ENCODE measurements at regions not wholly inside any gene's neighbourhood (a gene's known extent, or its start where the extent isn't known, plus 50 kb on each side); places are given as distances from the start of the nearest gene placed in this dataset.

- ATAC-seq (peak; percentile 28), DNase-seq (no peak)
- Mint-ChIP-seq H3K4me1 (no peaks in the 10 kb centered on the region), H3K27me3 (peaks cover 23% of the 10 kb centered on the region), H3K9me3 (no peaks in the 10 kb centered on the region), H3K4me3 (no peak overlapping the region), H3K27ac (no peak overlapping the region)
Observed at GRCh38 chr10:125559210-125559609, 123.8 kb downstream of the TEX36 start.

- no peak overlapping the region for H3K27ac Mint-ChIP-seq
- DNase-seq = no peak
- no peak overlapping the region for H3K4me3 Mint-ChIP-seq
- ATAC-seq = no peak
- peaks cover 0 to 4% of the 10 kb centered on the region in 2 donors for H3K9me3 Mint-ChIP-seq
- peaks cover 23% of the 10 kb centered on the region for H3K27me3 Mint-ChIP-seq
- no peaks in the 10 kb centered on the region for H3K4me1 Mint-ChIP-seq
Observed at GRCh38 chr10:125557801-125558505, 125.0 kb downstream of the TEX36 start.

- Mint-ChIP-seq H3K4me3 (no peak overlapping the region), H3K27me3 (peaks cover 23% of the 10 kb centered on the region), H3K4me1 (no peaks in the 10 kb centered on the region), H3K27ac (no peak overlapping the region), H3K9me3 (peaks cover 0 to 9% of the 10 kb centered on the region in 2 donors)
- DNase-seq = no peak
- no peak for ATAC-seq
Observed at GRCh38 chr10:125557311-125557710, 125.7 kb downstream of the TEX36 start.

- H3K4me3 Mint-ChIP-seq = no peak overlapping the region
- DNase-seq (no peak), ATAC-seq (no peak)
- no peak overlapping the region for H3K27ac Mint-ChIP-seq
- H3K4me1 Mint-ChIP-seq = no peaks in the 10 kb centered on the region
- H3K9me3 Mint-ChIP-seq = peaks cover 0 to 9% of the 10 kb centered on the region in 2 donors
- peaks cover 23% of the 10 kb centered on the region for H3K27me3 Mint-ChIP-seq
Observed at GRCh38 chr10:125556882-125557281, 126.1 kb downstream of the TEX36 start.

- DNase-seq (no peak), ATAC-seq (no peak)
- Mint-ChIP-seq H3K4me1 (no peaks in the 10 kb centered on the region), H3K27me3 (peaks cover 30% of the 10 kb centered on the region), H3K27ac (no peak overlapping the region), H3K9me3 (peaks cover 0 to 9% of the 10 kb centered on the region in 2 donors), H3K4me3 (no peak overlapping the region)
Observed at GRCh38 chr10:125555743-125556142, 127.2 kb downstream of the TEX36 start.

- Mint-ChIP-seq H3K27ac (no peak overlapping the region), H3K4me1 (no peaks in the 10 kb centered on the region), H3K4me3 (no peak overlapping the region), H3K27me3 (peaks cover 26% of the 10 kb centered on the region), H3K9me3 (peaks cover 0 to 9% of the 10 kb centered on the region in 2 donors)
- DNase-seq = no peak
- no peak for ATAC-seq
Observed at GRCh38 chr10:125555267-125555666, 127.7 kb downstream of the TEX36 start.

GRCh38 chr10:125554753-125555152, 128.2 kb downstream of the TEX36 start:
- Mint-ChIP-seq H3K4me3 (no peak overlapping the region), H3K27ac (no peak overlapping the region), H3K27me3 (peaks cover 24% of the 10 kb centered on the region), H3K4me1 (no peaks in the 10 kb centered on the region), H3K9me3 (peaks cover 0 to 9% of the 10 kb centered on the region in 2 donors)
- DNase-seq (no peak), ATAC-seq (no peak)

GRCh38 chr10:125554016-125554703, 128.8 kb downstream of the TEX36 start:
- ATAC-seq (no peak), DNase-seq (no peak)
- no peaks in the 10 kb centered on the region for H3K4me1 Mint-ChIP-seq
- H3K4me3 Mint-ChIP-seq = no peak overlapping the region
- H3K9me3 Mint-ChIP-seq = peaks cover 0 to 9% of the 10 kb centered on the region in 2 donors
- no peak overlapping the region for H3K27ac Mint-ChIP-seq
- H3K27me3 Mint-ChIP-seq = peaks cover 24% of the 10 kb centered on the region

GRCh38 chr10:125553091-125553490, 129.9 kb downstream of the TEX36 start:
- Mint-ChIP-seq H3K27ac (no peak overlapping the region), H3K27me3 (peaks cover 24% of the 10 kb centered on the region), H3K4me3 (no peak overlapping the region), H3K9me3 (peaks cover 0 to 9% of the 10 kb centered on the region in 2 donors), H3K4me1 (no peaks in the 10 kb centered on the region)
- DNase-seq (no peak), ATAC-seq (no peak)

GRCh38 chr10:125551247-125551646, 131.7 kb downstream of the TEX36 start:
- Mint-ChIP-seq H3K27ac (no peak overlapping the region), H3K9me3 (peaks cover 0 to 9% of the 10 kb centered on the region in 2 donors), H3K4me3 (no peak overlapping the region), H3K4me1 (no peaks in the 10 kb centered on the region), H3K27me3 (peaks cover 19% of the 10 kb centered on the region)
- ATAC-seq (no peak), DNase-seq (no peak)

- DNase-seq = no peak
- H3K4me3 Mint-ChIP-seq = no peak overlapping the region
- no peaks in the 10 kb centered on the region for H3K4me1 Mint-ChIP-seq
- H3K27ac Mint-ChIP-seq = no peak overlapping the region
- no peak for ATAC-seq
- H3K9me3 Mint-ChIP-seq = peaks cover 0 to 9% of the 10 kb centered on the region in 2 donors
- peaks cover 13% of the 10 kb centered on the region for H3K27me3 Mint-ChIP-seq
Observed at GRCh38 chr10:125550362-125550761, 132.6 kb downstream of the TEX36 start.

- no peak for DNase-seq
- H3K9me3 Mint-ChIP-seq = peaks cover 0 to 9% of the 10 kb centered on the region in 2 donors
- no peak overlapping the region for H3K4me3 Mint-ChIP-seq
- peaks cover 17% of the 10 kb centered on the region for H3K27me3 Mint-ChIP-seq
- H3K4me1 Mint-ChIP-seq = no peaks in the 10 kb centered on the region
- ATAC-seq = no peak
- H3K27ac Mint-ChIP-seq = no peak overlapping the region
Observed at GRCh38 chr10:125549653-125550052, 133.3 kb downstream of the TEX36 start.

- H3K27ac Mint-ChIP-seq = no peak overlapping the region
- no peak overlapping the region for H3K4me3 Mint-ChIP-seq
- DNase-seq (no peak), ATAC-seq (no peak)
- peaks cover 18% of the 10 kb centered on the region for H3K27me3 Mint-ChIP-seq
- peaks cover 0 to 9% of the 10 kb centered on the region in 2 donors for H3K9me3 Mint-ChIP-seq
- H3K4me1 Mint-ChIP-seq = no peaks in the 10 kb centered on the region
Observed at GRCh38 chr10:125548878-125549277, 134.1 kb downstream of the TEX36 start.

GRCh38 chr10:125548356-125548755, 134.6 kb downstream of the TEX36 start:
- peaks cover 18% of the 10 kb centered on the region for H3K27me3 Mint-ChIP-seq
- no peaks in the 10 kb centered on the region for H3K4me1 Mint-ChIP-seq
- no peak for ATAC-seq
- no peak for DNase-seq
- peaks cover 0 to 8% of the 10 kb centered on the region in 2 donors for H3K9me3 Mint-ChIP-seq
- H3K27ac Mint-ChIP-seq = no peak overlapping the region
- H3K4me3 Mint-ChIP-seq = no peak overlapping the region

- H3K4me3 Mint-ChIP-seq = no peak overlapping the region
- no peak for DNase-seq
- peaks cover 18% of the 10 kb centered on the region for H3K27me3 Mint-ChIP-seq
- no peak for ATAC-seq
- H3K9me3 Mint-ChIP-seq = no peaks in the 10 kb centered on the region
- H3K4me1 Mint-ChIP-seq = no peaks in the 10 kb centered on the region
- no peak overlapping the region for H3K27ac Mint-ChIP-seq
Observed at GRCh38 chr10:125547010-125547650, 135.8 kb downstream of the TEX36 start.

- no peaks in the 10 kb centered on the region for H3K4me1 Mint-ChIP-seq
- DNase-seq (no peak), ATAC-seq (no peak)
- H3K27me3 Mint-ChIP-seq = peaks cover 19% of the 10 kb centered on the region
- no peaks in the 10 kb centered on the region for H3K9me3 Mint-ChIP-seq
- H3K4me3 Mint-ChIP-seq = no peak overlapping the region
- no peak overlapping the region for H3K27ac Mint-ChIP-seq
Observed at GRCh38 chr10:125543796-125544195, 139.2 kb downstream of the TEX36 start.

Data from stimulated activated naive CD8-positive, alpha-beta T cell treated with anti-CD3 and anti-CD28 coated beads, Interleukin-15, amount 100 ng/mL, for 72 hours (primary cell).